NCI-H526 treated with DMSO at 0.1 percent for 48 hours (cell line): ENCODE measurements at regions not wholly inside any gene's neighbourhood (a gene's known extent, or its start where the extent isn't known, plus 50 kb on each side); places are given as distances from the start of the nearest gene placed in this dataset.

ENCODE experiments used
- DNase-seq: peaks from one replicate; lab custom pipeline; 2025; lab: John Stamatoyannopoulos, UW

DNA sequence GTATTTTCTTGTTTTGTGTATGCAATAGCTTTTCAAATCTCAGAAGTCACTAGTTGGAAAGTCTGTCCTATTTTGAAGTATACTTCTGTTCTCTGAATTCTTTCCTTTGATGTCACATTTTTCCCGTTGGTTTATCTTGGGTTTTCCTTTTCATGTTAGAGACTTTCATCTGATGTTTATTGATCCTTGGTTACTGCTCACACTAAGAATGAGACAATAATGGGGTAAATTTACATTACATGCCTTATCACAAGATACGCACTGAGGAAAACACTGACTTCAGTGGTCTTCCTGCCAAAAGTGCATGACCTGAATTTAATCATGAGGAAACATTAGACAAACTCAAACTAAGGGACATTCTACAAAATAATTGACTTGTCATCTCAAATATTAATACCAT, 63.5 kb upstream of the C1GALT1 start:
- no peak for DNase-seq

DNA sequence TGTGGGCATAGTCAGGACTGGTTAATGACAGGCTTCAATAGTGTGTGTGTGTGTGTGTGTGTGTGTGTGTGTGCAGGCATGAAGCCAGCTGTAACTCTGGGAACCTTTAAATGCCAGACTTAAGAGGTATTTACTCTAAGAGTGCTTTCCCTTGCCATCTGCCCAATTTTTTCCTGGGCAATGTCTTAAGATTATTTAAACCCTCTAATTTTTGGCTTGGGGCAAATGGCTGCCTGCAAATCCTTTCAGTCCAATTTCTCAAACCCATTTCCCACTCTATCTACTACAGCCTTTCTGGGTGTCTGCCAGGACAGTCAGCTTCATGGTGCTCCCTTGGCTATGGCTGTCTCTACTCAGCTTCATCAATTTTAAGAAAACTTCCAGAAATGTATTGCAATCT, 62.6 kb upstream of the C1GALT1 start:
- no peak for DNase-seq

DNA sequence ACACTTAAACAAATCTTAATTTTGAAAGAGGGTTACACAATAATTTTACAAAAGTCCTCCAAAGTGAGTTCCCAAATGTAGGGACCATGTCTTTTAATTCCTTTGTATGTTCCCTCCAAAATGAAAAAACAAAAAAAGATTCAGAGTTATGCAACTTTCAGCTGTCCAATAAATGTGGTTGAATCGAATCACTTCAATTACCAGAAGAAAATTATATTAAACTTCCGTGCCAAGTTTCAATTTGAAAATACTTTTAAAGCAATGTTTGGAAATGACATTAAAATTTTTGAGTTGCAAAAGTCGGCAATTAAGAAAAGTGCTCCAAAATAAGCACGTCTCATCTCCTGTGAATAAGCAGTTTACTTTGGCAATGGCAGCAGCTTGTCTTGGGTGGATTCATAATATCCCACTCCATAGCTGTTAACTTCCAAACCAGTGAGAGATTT, 60.3 kb upstream of the C1GALT1 start:
- no peak for DNase-seq

DNA sequence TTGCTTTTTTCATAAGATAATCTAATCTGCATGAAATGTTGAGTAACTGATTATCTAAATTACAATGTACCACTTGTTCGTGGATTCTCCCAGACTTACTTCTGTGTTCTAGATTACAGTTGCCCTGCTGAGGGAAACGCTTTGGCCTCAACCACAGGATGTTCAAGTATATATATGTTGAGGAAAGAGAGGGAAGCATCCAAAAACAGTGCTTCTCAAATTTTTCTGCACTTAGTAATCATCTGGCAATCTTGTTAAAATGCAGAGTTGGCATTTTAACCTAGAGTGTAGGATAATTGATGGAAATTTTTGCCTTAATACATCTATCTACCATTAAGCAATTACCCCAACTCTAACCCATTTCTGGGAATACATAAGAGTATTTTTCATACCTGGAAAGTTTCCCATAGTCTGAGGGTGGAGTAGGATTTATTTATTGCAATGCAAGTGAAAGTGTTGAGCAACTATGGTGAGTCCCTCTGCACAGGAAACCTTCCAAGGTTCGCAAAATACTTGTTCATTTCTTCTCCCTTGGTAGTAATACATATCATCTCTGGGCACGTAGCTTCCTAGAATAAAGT, 59.6 kb upstream of the C1GALT1 start:
- DNase-seq: no peak

DNA sequence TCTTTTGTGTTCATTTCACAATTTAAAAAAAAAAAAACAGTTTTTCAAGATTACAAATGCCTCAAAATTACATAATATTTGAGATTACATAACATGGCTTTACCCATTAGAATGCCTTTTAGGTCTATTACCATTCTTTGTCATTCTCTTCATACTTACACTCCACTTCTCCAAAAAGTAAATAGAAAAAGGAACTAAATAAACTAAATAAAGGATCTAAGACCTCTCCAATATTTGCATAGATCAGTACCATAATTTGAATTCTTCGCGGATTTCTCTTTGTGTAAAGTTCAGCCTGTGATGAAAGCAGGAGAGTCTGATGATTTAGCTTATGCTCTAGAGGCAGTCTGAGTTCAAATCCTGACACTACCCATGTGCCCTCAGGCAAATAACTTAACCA, 56.4 kb upstream of the C1GALT1 start:
- DNase-seq: no peak

DNA sequence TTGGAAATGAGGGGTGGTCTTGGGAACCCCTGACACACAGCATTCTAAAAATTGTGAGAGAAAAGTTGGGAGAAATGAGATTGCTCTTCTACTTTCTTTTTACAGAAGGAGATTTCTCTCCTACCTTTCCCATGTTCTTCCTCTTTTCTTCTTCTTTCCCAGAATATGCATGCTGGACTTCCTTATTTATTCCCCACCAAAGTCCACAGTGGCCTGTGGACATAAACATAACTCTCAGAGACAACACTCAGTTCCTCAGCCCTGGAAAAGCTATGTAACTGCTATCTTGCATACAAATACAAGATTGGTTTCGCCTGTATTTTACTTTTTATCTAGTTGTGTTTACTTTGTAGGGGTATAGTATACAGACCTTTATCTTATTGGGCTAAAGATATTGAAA, 54.6 kb upstream of the C1GALT1 start:
- no peak for DNase-seq

DNA sequence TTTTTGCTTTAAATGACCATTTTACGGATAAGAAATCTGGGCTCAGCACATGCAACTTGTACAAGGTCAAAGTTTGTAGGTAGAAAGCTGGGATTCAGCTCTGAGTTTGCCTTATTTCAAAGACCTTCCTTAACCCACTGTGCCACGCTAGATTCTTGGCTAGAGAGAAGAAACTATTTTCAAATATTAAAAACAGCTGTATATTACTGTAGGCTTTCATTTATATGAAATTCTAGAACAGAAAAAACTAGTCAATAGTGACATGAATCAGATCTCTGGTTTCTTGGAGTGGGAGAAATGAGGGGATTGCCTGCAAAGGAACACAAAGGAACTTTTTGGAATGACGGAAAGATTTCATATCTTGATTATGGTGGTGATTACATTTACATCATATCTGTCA, 53.0 kb upstream of the C1GALT1 start:
- DNase-seq: no peak

DNA sequence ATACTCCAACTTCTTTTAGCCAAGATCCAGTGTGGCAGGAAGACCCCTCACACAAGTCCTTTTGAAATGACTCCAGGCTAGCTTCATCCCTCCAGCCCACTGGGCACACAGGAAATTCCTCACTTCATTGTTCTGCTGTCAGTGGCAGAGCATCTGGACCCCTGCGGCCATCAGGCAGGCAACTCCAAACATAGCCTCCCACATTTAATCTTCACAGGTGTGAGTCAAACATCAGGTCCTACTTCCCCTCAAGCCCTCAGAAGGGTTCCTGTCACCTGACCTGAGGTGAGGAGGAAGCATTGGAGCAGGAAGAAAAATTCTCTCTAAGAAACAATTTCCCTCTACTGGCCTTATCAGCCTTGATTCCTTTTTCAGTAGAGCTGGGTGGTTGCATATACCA, 51.1 kb upstream of the C1GALT1 start:
- no peak for DNase-seq
